Pons (tissue), 1 donor: ENCODE measurements at regions not wholly inside any gene's neighbourhood (a gene's known extent, or its start where the extent isn't known, plus 50 kb on each side); places are given as distances from the start of the nearest gene placed in this dataset.

Experiments used
- DNase-seq: peaks from one replicate; pipeline ENCODE4 v3.0.0-alpha.2; 2016; ENCODE audit warnings: low spot score

GRCh38 chr9:89234205-89235067 is 55.8 kb upstream of the SHC3 start:
- peak; percentile 5 for DNase-seq

- DNase-seq, result no peak
These were observed 58.4 kb upstream of the SHC3 start for GRCh38 chr9:89236955-89237573.

GRCh38 chr9:89238424-89238823 is 59.8 kb upstream of the SHC3 start:
- no peak for DNase-seq

DNA sequence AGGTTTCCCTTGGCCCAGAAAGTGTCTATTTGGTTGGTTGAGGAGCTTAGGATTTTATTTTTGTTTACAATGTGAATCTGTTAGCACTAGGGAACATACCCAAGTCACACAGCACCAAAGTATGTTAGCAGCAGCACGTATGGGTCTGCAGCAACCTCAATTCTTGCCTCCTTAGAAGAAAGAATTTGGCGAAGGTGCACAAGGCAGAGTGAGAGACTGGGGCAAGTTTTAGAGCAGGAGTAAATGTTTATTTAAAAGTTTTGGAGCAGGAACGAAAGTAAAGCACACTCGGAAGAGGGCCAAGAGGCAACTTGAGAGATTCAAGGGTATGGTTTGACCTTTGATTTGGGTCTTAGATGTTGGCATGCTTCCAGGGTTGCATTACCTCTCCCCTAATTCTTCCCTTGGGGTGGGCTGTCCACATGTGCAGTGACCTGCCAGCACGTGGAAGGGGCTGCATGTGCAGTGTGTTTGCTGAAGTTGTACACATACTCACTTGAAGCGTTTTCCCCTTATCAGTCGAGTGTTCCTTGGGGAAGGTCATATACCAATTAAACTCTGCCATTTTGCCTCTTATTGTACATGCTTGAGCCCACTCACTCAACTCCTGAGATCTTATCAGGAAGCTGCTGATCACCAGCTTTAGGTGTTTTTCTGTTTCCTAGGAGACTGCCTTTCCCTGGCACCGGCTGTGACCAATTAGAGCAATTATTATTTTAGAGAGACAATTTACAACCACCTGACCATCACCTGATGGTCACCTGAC is 64.9 kb upstream of the SHC3 start:
- no peak for DNase-seq

DNA sequence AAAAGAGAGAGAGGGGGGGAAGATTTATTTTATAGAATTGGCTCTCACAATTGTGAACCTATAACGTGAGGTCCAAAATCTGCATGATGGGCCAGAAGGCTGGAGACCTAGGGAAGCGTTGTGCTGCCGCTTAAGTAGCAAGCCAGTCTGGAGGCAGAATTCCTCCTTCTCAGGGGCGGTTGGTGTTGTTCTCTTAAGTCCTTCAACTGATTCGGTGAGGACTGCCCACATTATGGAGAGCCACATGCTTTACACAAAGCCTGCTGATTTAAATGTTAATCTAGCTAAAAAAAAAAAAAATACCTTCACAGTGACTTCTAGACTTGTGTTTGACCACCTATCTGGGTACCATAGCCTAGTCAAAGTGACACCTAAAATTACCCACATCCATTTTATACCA is 64.2 kb upstream of the CKS2 start:
- no peak for DNase-seq

DNA sequence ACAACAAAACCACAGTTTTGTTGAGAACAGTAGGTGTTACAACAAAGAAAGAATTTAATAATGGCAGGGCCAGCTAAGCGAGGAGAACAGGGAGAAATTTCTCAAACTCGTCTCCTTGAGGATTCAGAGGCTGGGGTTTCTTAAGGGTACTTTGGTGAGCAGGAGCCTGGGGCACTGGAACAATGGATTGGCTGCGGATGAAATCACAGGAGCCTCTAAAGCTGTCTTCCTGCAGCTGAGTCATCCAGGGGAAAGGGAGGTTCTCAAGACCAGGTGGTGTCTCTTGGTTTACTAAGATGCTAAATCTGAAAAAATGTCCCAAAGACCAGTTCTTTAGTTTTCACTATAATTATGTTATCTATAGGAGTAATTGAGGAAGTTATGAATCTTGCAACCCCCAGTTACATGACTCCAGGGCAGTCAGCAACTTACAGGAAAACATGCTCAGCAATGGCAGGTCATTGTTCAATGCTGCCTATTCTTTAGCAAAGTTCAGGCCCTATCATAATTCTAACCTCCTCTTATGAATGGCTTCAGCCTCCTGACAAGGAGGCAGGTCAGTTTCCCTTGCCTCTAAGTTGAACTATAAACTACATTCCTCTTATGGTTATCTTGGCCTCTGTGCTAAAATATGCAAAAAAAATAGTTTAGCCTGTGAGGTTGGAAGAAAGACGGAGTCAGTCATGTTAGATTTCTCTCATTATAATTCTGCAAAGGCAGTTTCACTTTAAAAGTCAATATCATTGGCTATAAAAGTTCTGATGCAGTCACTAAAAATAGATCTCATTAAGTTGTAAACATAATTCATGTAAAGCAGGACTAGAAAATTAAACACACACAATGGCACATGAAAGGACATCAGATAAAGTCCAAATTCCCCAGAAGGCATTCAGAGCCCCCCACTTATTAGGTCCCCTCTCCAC is 63.3 kb upstream of the CKS2 start:
- DNase-seq, result no peak

- DNase-seq, result no peak
These were observed 62.0 kb upstream of the CKS2 start for GRCh38 chr9:89249001-89249400.

DNA sequence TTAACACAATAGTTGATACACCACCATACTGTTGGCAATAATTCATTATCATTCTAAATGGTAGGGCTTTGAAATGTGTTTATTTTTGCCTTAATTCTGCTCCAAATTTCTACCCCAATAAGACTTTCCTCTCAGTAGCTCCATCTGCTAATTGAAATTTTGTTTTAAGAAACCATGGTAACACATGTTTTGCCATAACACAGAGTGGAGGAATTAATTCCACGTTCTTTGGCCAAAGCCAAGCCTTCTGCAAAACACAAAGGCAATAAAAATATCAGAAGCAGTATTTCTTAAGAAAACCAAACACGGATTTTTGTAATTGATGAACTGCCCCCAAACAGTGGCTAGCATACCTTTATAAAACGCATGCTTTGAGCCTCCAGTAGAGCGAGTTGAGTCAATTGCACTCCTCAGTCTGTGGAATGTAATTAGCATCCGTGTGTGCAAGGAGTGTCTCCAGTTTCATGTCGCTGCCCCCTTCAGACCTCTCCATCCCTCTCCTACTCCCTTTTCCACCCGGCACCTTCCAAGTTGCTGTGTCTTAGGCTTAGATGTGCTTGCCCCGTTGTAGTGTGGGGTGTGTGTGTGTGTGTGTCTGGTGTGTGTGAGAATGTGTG is 58.2 kb upstream of the CKS2 start:
- no peak for DNase-seq

DNA sequence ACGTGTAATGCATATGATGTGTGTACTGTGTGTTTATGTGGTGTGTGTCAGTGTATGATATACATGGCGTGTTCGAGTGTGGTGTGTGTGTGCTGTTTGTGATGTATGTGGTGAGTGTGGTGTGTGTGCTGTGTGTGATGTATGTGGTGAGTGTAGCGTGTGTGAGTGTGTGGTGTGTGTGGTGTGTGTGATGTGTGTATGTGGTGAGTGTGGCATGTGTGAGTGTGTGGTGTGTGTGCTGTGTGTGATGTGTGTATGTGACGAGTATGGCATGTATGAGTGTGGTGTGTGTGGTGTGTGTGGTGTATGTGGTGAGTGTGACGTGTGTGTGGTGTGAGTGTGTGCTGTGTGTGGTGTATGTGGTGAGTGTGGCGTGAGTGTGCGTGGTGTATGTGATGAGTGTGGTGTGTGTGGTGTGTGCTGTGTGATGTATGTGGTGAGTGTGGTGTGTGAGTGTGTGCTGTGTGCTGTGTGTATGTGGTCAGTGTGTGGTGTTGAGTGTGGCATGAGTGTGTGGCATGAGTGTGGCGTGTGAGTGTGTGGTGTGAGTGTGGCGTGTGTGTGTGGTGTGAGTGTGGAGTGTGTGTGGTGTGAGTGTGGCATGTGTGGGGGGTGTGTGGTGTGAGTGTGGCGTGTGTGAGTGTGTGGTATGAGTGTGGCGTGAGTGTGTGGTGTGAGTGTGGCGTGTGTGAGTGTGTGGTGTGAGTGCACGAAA is 56.8 kb upstream of the CKS2 start:
- no peak for DNase-seq

DNA sequence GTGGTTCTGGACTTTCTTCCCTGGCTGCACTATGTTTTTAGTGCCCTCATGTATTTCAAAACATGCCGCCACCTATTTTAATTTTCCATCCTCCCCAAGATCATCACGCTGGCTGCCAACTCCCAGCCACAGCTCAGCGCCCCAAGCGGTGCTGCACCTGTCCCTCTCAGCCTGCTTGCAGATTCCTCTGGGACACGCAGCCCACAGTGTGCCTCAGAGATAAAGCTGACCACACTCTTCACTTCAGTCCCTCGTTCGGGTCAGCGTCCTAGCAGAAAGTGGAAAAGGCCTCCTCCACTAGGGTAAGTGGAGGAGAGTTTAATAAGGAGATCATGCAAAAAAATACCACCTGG is 56.2 kb upstream of the CKS2 start:
- no peak for DNase-seq

DNA sequence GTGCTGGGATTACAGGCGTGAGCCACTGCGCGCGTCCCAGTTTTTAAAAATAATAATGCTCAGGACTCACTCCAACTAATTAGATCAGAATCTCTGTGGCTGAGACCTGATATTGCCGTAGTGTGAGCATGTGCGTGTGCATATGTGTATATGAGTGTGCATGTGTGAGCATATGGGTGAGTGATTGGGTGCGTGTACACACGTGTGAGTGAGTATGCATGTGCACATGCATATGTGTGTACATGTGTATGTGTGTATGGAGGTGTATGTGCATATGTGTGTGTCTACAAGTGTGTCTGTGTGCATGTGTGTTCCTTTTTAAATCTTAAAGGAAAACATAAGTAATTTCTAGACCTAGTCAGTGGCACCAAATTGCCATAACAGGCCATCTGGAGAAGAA is 54.8 kb upstream of the CKS2 start:
- no peak for DNase-seq

GRCh38 chr9:89256642-89257041 is 54.4 kb upstream of the CKS2 start:
- DNase-seq, result no peak

GRCh38 chr9:89260525-89260924 is 50.5 kb upstream of the CKS2 start:
- no peak for DNase-seq
